ENCODE measurements at regions not wholly inside any gene's neighbourhood (a gene's known extent, or its start where the extent isn't known, plus 50 kb on each side); places are given as distances from the start of the nearest gene placed in this dataset.
"Not testable (repeated sequence)": the region's sequence is repeated elsewhere in the genome, so short reads cannot be mapped to it uniquely, and the experiment has no call there.

DNA sequence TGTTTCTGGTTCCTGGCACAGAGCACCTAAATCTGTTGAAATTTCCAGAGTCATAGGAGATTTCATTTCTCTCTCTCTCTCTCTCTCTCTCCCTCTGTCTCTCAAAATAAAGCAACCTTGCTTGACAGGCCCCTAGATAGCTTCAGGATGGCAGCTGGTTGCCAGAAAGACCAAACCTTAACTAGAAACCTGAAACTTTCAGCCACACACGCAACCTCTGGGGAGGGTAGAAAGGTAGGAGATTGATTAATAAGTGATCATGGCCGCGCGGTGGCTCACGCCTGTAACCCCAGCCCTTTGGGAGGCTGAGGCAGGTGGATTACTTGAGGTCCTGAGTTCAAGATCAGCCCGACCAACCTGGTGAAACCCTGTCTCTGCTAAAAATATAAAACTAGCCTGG is 1885.4 kb upstream of the CELF4 start:
- no peak for DNase-seq (ENCODE audit: low spot score)

DNA sequence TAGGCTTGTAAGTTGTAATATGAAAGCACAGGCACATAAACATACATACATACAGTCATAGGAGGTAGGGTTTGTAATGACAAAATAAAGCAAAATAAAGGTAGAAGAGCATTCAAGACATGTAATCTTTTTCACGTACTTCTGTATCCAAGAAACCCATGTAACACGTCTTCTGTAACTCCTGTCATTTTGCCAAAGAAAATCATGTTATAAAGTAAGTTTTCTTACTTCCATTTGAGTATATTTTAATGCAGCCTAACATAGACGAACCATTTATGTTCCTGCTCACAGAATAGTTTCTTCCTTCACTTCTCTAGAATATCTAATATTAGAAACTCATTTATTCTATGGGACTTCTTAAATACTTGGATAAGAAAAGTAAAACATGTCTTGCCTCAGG is 1884.0 kb upstream of the CELF4 start:
- no peak for DNase-seq (ENCODE audit: low spot score)

DNA sequence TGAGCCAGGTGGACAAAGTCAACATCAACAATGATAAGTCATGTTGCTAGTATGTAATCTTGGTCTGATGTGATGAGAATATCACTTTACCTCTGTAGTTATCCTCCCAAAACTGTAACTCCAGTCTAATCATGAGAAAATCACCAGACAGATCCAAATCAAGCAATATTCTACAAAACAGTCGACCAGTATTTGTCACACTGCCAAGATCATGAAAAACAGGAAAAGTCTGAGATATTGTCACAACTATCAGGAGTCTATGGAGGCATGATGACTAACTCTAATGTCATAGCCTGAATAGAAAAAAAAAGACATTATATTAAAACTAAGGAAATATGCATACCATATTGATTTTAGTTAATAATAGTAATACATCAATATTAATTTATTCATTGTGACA is 1883.3 kb upstream of the CELF4 start:
- no peak for DNase-seq (ENCODE audit: low spot score)

DNA sequence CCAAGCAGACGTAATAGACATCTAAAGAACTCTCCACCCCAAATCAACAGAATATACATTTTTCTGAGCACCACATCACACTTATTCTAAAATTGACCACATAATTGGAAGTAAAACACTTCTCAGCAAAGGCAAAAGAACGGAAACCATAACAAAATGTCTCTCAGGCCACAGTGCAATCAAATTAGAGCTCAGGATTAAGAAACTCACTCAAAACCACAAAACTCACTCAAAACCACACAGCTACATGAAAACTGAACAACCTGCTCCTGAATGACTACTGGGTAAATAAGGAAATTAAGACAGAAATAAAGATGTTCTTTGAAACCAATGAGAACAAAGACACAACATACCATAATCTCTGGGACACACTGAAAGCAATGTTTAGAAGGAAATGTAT is 1879.4 kb upstream of the CELF4 start:
- DNase-seq (ENCODE audit: low spot score): not testable (repeated sequence)

DNA sequence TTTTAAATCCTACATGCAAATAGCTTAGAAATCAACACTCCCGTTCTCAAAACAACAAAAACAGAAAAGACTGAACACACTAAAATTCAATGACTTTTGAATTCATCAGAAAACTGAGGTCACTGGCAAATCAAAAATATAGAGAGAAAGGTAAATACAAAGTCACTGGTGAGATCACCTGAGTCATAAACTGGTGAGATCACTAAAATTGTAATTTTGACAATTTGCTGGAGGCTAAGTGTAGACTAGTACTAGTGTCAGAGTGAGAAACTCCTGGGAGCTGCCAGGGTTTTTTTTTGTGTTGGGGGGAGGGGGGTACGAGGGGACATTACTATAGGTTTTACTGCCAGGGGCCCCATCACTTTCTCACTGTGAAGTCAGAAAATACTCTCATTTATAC is 1876.0 kb upstream of the CELF4 start:
- DNase-seq (ENCODE audit: low spot score): no peak

DNA sequence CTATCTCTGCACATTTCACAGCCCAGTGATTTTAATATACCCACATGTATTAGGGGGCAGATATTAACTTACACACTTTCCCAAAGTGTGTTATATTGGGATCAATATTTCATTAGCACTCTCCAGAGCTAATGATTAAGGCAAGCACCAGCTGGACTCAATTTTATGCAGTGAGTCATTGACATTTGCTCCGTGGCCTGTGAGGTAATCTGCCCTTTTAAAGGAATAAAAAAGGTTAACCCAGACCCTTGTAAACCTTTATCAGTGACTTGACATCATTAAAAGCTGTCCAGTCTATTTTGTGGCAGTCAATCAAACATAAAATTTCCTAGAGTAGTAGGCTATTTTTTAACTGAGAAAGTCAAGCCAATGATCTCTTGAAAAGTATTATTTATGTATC is 1870.4 kb upstream of the CELF4 start:
- DNase-seq (ENCODE audit: low spot score): no peak

DNA sequence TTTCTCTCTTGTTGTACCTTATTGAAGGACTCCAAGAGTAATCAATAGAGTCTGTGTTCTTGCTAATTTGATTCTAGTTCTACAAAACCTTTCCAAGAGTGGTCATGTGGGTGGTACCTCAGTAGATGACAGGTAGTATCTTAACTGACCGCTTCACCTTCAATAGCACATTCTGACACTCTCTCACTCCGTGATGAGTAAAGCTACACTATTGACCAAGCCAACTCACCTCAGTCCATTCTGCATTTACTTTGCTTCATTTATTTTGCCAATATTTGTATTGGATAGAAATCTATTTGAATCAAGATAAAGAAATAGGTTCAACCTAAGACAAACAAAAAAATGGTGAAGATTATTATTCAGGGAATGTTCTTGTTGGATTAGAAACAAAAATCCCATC is 1869.6 kb upstream of the CELF4 start:
- no peak for DNase-seq (ENCODE audit: low spot score)

DNA sequence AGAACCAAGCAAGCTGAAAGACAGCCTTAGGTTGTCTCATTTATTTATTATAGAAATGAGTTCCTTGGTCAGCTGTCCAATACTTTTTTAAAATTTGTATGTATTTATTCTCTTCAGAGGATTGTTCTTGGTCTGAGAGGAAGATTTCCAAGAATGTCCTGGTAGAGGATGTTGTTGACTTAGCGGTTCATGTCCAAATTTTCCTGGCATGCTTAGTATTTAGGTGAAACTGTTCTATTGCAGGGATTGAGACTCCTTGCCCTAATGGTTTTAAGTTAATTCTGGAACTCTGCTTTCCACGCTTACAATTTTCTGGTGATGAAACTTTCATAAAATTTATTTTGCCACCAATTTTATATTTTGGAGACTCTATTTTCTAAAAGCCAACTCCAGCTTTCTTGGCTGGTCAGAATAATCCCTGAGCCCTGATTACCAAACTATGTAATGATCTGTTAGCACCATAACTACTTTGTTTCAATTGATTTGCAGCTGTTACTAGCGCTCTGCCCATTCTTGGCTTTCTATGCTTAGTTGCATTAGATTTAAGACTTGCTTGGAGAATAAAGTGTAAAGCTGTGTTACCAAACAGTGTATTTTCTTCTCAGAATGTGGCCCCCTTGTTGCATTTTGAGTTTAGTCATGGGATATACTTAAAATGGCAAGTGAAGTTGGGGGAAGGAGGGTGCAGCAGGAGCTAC is 1868.8 kb upstream of the CELF4 start:
- no peak for DNase-seq (ENCODE audit: low spot score)

DNA sequence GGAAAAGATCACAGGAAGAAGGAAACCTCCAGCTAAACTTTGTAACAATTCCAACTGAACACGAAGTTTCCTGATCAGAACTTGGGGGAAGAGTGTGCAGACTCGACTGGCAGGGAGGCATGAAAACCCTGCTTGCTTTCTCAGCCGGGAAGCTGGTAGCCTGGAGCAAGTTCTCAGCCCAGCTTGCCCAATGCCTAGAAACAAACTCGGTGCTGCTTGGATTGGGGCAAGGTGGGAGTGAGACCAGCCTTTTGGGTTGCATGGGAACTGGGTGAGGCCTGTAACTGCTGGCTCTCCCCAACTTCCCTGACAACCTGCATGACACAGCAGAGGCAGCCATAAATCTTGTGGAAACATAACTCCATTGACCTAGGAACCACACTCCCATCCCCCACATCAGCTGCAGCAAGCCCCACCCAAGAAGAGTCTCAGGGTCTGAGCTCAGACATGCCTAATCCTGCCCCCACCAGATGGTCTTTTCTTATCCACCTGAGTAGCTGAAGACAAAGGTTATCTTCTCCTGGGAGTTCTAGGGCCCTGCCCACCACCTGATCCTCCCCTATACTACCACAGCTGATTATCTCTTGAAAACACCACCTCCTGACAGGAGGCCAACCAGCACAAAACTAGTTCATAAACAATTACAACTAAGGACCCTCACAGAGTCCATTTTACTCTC is 1859.7 kb upstream of the CELF4 start:
- no peak for DNase-seq (ENCODE audit: low spot score)

DNA sequence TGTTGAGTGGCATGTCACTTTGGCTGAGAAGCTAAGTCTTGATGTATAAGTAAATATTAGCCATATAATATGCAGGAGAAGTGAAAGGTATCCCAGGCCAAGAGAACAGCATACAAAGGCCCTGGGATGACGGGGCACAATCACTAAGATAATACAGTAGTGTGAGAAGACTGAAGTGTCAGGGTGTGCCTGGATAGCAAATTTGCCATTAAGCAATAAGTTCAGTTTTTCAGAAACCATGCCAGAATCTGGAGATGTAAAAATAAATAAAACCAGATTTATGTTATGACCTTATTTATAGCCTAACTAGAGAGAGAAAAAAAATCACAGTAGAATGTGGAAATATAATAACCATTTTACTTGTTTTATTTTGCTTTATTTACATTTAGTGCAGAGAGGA is 1858.7 kb upstream of the CELF4 start:
- DNase-seq (ENCODE audit: low spot score): no peak

DNA sequence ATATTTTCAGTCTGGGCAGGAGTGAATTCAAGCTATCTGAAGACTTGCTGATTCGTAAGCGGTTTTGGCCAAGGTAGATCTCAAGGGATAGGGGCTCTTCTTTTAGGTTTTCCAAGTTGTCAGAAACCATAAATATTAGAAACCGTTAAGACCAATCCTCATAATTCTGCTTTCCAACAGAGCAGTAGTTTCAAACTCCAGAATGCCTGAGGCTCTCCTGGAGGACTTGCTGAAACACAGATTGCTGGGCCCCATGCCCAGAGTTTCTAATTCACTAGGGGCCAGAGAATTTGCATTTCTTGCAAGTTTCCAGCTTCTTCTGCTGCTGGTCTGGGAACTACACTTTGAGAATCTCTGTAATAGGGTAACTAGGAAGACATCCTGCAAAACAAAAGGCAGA is 1855.7 kb upstream of the CELF4 start:
- no peak for DNase-seq (ENCODE audit: low spot score)

DNA sequence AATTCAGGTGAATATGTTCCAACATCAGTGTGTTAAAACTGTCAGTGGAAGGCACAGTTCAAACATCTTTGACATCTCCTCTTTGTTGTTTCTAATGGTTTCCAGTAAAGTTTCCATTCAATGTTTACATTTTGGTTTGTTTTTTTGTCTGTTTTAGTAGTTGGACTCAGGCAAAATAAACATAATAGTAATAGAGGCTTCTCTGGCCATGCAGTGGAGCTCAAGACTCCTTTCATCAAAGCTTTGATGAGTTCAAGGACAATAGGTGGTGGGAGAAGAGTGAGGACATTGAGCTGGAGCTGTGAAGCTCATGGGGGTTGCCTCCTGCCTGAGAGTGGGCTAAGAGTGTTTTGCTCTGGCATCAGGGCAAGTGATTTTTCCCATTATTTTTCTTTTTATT is 1853.7 kb upstream of the CELF4 start:
- DNase-seq (ENCODE audit: low spot score): no peak

DNA sequence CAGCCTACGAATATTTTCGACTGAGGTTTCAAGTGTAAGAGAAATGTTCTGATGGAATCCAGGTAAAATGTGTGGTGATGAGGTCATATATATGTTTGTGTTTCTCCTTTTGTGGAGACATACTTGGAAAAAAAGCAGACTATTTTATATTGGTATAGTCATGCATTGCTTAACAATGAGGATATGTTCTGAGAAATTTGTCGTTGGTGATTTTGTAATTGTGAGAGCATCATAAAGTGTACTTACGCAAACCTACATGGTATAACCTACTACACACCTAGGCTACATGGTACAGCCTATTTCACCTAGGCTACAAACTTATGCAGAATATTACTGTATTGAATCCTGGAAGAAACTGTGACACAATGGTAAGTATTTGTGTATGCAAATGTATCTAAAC is 1849.9 kb upstream of the CELF4 start:
- no peak for DNase-seq (ENCODE audit: low spot score)

DNA sequence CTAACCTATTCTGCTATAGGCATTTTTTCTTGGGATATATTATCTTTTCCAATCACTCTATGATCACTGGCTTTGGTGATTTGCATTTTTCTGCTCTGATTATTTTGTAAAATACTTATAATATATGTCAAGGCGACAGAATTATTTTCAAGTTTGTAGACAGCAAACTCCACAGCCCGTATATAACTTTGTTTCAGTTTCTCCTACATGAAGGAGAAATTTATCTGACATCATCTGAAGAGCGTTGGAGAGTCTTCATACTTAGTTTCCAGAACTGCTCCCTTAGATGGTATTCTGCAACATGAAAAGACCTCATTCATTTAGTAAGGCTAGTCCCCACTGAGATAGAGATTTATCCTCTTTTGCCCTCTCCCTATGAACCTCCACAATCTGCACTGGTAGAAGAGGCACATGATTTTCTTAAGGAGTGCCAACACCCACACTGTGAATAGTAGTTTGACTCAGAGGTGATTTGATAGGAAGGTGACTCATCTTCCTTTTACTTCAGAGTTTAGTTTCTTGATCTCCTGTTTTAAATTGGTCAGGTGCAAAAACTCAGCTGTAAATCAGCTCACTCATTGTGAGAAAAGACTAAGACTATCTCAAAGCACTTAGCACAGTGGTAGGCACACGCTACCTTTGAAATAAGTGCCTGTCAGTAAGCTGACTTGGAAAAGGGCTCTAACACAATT is 1848.6 kb upstream of the CELF4 start:
- no peak for DNase-seq (ENCODE audit: low spot score)

DNA sequence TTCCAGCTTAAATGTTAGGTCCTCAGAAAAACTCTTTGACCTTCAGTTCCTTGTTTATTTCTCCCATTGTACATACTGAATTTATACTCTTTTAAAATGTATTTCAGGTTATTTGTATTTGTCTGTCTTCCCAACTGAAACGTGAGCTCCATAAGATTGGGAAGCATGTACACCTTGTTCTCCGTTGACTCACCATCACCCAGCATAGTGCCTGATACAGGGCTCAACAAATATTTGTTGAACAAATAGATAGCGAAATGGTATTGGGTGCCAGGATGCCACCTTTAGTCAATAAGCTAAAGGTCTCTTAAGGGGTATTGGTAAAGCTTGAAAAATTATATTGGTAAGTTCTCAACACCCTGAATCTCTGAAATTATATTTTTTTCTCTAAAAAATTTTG is 1841.3 kb upstream of the CELF4 start:
- DNase-seq (ENCODE audit: low spot score): no peak

DNA sequence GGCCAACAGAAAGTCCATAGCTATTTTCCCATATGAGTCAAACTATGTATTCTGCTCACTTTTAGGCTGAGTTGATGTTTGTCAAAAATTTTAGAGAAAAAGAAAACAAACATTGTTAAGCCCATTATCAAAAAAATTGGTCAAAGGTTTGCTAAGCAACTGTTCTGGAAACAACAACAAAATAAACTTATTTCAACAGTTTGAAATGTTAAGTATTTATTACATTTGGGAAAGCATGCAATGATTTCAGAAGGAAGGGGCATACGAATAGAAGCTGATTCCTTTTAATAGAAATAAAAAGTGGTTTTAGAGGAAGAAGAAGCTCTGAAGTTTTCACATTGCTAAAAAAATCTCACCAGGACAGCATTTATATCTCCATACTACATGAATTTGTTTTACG is 1837.5 kb upstream of the CELF4 start:
- no peak for DNase-seq (ENCODE audit: low spot score)

DNA sequence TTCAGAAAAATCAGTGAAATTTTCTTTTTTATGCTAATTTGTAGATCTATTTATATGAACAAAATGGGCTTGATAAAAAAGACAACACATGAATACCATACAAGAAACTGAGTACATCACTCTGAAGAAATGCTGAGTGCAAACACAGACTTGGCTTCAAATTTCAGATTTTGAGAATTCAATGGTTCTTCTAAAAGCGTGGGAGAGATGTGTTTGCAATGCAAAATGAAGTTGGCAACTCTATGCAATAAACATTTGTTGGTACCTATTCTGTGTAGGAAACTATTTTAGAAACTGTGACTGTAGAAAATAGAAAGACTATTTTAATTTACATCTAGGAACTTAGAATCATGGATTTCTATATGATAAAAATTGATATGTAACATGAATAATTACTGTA is 1834.1 kb upstream of the CELF4 start:
- no peak for DNase-seq (ENCODE audit: low spot score)

DNA sequence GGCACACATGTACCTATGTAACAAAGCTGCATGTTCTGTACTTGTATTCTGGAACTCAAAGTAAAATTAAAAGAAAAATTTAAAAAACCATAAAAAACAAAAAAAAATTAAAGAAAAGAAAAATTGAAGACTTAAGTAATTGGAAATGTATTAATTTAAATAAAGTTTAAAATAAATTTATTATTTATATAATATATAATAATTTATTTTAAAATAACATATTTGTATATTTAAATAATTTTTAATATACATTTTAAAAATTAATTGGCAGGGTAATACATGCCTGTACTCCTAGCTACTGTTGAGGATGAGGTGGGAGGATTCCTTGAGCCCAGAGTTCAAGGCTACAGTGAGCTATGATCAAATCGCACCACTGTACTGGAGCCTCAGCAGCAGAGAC is 1830.6 kb upstream of the CELF4 start:
- no peak for DNase-seq (ENCODE audit: low spot score)

DNA sequence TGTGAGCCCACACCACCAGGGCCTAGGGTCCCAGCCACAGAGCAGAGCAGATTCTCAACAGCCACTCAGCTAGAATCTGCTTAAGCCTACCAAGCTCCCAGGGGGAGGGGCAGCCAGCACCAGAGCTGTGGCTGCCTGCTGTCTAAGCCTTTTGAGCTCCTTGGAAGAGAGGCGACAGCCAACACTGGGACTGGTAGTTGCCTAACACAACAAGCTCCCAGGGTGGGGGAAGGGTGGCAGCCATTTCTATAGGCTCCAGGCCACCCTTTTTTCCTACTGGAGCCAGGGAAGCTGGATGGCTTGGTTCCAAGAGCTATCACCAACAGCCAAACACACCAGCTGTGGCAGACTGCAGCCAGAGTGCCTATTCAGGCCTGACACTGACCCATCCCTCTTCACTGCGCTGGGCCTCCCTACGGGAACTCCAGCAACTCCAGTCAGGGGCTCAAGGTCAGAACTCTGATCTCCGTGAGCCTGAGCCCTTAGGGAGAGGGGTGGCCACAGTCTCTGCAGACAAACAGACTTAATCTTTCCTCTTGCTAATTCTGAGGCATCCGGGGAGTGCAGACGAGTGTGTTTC is 1824.3 kb upstream of the CELF4 start:
- DNase-seq (ENCODE audit: low spot score): no peak

DNA sequence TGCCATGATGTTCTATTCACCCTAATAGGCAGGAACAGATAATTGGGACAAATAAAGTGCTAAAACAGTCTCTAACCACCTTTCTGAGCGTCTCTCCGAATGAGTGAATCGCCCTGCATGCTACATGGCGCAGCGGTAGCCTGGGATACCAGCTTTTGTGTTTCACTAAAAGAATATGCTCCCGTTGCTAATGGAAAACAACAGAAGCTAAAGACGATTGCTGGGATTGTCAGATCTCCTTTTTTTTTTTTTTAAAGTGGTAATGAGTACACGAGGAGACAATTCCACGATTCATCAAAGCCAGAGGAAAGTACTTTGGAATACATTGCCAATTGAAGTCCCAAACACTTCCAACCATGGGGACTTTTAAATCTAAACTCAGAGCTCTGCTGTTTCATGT is 1815.3 kb upstream of the CELF4 start:
- no peak for DNase-seq (ENCODE audit: low spot score)

DNA sequence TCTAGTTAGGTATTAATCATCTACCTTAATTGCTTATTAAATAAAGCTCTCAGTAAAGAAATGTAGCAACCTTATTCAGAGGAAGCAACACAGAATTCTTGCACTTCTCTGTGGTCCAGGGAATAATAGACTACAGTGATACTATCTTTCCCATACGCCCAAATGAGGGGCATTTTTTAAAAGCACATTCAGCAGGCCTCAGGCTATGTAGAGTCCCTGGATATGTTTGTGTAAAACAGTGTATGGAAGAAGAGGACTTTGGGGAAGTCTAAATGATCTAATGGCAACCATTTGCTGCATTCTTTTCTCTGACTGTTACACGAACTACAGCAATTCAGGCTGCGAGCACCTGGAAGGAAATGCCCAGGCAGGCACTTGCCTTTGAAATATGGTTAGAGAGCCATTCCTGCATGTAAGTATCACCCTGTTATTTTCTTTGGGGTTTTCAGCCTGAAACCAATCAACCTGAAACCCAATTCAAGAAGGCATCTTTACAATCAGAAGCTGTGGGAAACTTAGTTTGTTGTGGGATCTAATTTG is 1814.7 kb upstream of the CELF4 start:
- DNase-seq (ENCODE audit: low spot score): no peak

DNA sequence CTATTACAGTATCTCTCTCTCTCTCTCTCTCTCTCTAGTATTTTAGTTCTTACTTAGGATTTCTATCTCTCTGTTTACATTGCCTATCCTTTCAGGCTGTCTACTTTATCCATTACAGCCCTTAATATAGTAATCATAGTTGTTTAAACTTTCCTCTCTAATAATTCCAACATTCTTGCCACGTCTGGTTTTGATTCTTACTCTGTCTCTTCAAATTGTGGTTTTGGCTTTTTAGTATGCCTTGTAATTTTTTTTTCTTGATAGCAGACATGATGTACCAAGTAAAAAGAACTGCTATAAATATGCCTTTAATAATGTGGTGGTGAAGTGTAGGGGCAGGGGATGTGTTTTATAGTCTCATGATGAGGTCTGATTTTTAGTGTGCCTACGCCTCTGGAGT is 1809.5 kb upstream of the CELF4 start:
- no peak for DNase-seq (ENCODE audit: low spot score)

DNA sequence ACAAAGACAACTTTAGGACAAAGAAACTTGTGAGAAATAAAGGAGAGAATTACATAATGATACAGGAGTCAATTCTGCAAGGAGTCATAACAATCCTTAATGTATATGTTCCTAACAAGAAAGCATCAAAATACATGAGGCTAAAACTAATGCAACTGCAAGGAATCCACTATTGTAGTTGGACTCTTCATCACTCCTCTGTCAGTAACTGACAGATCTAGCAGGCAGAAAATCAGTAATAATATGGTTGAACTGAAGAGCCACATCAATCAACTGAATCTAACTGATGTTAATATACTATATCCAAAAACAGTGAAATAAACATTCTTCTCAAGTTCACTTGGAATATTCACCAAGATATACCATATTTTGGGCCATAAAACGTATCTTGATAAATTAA is 1806.4 kb upstream of the CELF4 start:
- no peak for DNase-seq (ENCODE audit: low spot score)

Data from CD4-positive, alpha-beta T cell treated with Interleukin-6 at 100 ng/mL for 8 hours (primary cell).